ENCODE measurements at regions not wholly inside any gene's neighbourhood (a gene's known extent, or its start where the extent isn't known, plus 50 kb on each side); places are given as distances from the start of the nearest gene placed in this dataset.

GRCh38 chr14:53519137-53519536 is 366.0 kb upstream of the DDHD1 start:
- H3K4me3 ChIP-seq (ENCODE audit: low read depth, low read length, poor library complexity, severe bottlenecking): no peak overlapping the region
- no peak overlapping the region for H2AFZ ChIP-seq (ENCODE audit: low read length)
- no peaks in the 10 kb centered on the region for H4K20me1 ChIP-seq (ENCODE audit: insufficient read depth, low read length)
- TF ChIP-seq EZH2 (IDR thresholded peaks at IDR 0.05; ENCODE audit: borderline replicate concordance, low read length): no peak
- TF ChIP-seq, protein P1, sequence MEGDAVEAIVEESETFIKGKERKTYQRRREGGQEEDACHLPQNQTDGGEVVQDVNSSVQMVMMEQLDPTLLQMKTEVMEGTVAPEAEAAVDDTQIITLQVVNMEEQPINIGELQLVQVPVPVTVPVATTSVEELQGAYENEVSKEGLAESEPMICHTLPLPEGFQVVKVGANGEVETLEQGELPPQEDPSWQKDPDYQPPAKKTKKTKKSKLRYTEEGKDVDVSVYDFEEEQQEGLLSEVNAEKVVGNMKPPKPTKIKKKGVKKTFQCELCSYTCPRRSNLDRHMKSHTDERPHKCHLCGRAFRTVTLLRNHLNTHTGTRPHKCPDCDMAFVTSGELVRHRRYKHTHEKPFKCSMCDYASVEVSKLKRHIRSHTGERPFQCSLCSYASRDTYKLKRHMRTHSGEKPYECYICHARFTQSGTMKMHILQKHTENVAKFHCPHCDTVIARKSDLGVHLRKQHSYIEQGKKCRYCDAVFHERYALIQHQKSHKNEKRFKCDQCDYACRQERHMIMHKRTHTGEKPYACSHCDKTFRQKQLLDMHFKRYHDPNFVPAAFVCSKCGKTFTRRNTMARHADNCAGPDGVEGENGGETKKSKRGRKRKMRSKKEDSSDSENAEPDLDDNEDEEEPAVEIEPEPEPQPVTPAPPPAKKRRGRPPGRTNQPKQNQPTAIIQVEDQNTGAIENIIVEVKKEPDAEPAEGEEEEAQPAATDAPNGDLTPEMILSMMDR (IDR thresholded peaks at IDR 0.05; ENCODE audit: low read length): no peak
- no peak overlapping the region for H3K9ac ChIP-seq (ENCODE audit: low read length)
- H3F3A ChIP-seq (ENCODE audit: insufficient read depth, low read length): no peaks in the 10 kb centered on the region
- no peaks in the 10 kb centered on the region for H3K9me2 ChIP-seq (ENCODE audit: low read depth, low read length)
- no peaks in the 10 kb centered on the region for H3K36me3 ChIP-seq (ENCODE audit: insufficient read depth, low read length)
- H3K27me3 ChIP-seq (ENCODE audit: insufficient read depth, low read length): no peaks in the 10 kb centered on the region
- no peak overlapping the region for H3K4me2 ChIP-seq (ENCODE audit: low read length)
- no peaks in the 10 kb centered on the region for H3K79me2 ChIP-seq (ENCODE audit: insufficient read depth, low read length)
- H3K4me1 ChIP-seq (ENCODE audit: insufficient read depth, low read length, severe bottlenecking): no peaks in the 10 kb centered on the region
- no peak overlapping the region for H3K27ac ChIP-seq (ENCODE audit: low read depth, low read length, poor library complexity, severe bottlenecking)
- H3K9me3 ChIP-seq (ENCODE audit: low read length): no peaks in the 10 kb centered on the region

DNA sequence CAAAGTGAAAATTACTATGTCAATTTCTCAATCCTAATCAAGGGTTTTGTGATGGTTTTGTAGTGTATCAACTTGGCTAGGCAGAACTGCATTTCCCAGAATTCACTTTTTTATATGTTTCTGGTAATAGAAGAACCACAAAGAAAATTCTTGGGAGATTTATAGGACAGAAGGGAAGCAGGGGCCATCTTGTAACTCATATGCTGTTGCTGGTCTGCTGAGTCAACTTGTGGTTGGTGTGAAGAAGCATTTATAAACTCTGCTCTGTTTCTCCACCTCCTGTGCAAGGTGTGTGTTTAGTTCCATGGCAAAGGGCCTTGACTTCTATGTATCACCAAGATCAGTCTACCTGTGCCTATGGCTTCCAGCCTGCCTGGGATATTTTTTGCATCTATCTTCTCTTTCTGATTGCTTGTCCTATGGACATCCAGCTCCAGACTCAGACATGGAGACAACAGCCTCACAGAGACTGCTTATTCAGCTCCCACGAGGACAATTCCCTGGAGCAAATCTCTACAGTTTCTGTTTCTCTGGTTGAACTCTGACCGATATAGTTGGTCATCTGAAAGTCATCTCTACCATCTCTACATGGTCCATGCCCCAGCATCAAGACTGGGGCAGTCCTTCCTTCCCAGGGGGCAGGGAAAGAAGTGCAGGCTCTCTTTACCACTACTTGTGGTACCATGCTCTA is 364.3 kb upstream of the DDHD1 start:
- Histone ChIP-seq H4K20me1 (ENCODE audit: insufficient read depth, low read length) (no peaks in the 10 kb centered on the region), H3K4me1 (ENCODE audit: insufficient read depth, low read length, severe bottlenecking) (no peaks in the 10 kb centered on the region), H3K36me3 (ENCODE audit: insufficient read depth, low read length) (no peaks in the 10 kb centered on the region), H2AFZ (ENCODE audit: low read length) (no peak overlapping the region), H3K4me3 (ENCODE audit: low read depth, low read length, poor library complexity, severe bottlenecking) (no peak overlapping the region), H3K9me3 (ENCODE audit: low read length) (no peaks in the 10 kb centered on the region), H3K79me2 (ENCODE audit: insufficient read depth, low read length) (no peaks in the 10 kb centered on the region), H3K9ac (ENCODE audit: low read length) (no peak overlapping the region), H3K27me3 (ENCODE audit: insufficient read depth, low read length) (no peaks in the 10 kb centered on the region), H3K9me2 (ENCODE audit: low read depth, low read length) (no peaks in the 10 kb centered on the region), H3F3A (ENCODE audit: insufficient read depth, low read length) (no peaks in the 10 kb centered on the region), H3K27ac (ENCODE audit: low read depth, low read length, poor library complexity, severe bottlenecking) (no peak overlapping the region), H3K4me2 (ENCODE audit: low read length) (no peak overlapping the region)
- TF ChIP-seq, protein P1 (IDR thresholded peaks at IDR 0.05; ENCODE audit: low read length): no peak
- TF ChIP-seq EZH2 (IDR thresholded peaks at IDR 0.05; ENCODE audit: borderline replicate concordance, low read length): no peak

DNA sequence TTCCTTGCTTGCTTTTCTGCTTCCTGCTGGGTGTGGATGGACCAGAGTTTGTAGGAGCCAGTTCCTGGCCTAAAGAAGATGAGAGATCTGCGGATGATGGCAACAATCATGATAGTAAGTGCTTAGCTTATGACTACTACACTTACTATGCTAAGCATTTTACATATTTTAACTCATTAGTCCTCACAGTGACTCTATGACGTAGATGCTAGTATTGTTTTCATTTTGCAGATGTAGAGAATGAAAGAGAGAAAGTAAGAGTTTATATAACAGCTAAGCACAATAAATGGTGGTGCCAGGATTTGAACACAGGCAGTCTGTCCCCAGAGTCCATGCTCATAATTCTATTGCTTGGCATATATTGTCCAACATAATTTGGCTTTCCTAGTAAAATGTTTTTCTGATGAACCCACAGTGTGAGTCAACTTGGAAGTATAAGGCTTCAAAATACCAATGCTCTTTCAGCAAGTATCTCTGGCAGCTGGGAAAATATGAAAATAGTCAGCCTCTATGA is 363.2 kb upstream of the DDHD1 start:
- Histone ChIP-seq H3K9ac (ENCODE audit: low read length) (no peak overlapping the region), H3K79me2 (ENCODE audit: insufficient read depth, low read length) (no peaks in the 10 kb centered on the region), H3K36me3 (ENCODE audit: insufficient read depth, low read length) (no peaks in the 10 kb centered on the region), H3K9me2 (ENCODE audit: low read depth, low read length) (no peaks in the 10 kb centered on the region), H3F3A (ENCODE audit: insufficient read depth, low read length) (no peaks in the 10 kb centered on the region), H3K27ac (ENCODE audit: low read depth, low read length, poor library complexity, severe bottlenecking) (no peak overlapping the region), H3K9me3 (ENCODE audit: low read length) (no peaks in the 10 kb centered on the region), H4K20me1 (ENCODE audit: insufficient read depth, low read length) (no peaks in the 10 kb centered on the region), H3K27me3 (ENCODE audit: insufficient read depth, low read length) (no peaks in the 10 kb centered on the region), H2AFZ (ENCODE audit: low read length) (no peak overlapping the region), H3K4me3 (ENCODE audit: low read depth, low read length, poor library complexity, severe bottlenecking) (no peak overlapping the region), H3K4me2 (ENCODE audit: low read length) (no peak overlapping the region), H3K4me1 (ENCODE audit: insufficient read depth, low read length, severe bottlenecking) (no peaks in the 10 kb centered on the region)
- no peak for TF ChIP-seq EZH2 (IDR thresholded peaks at IDR 0.05; ENCODE audit: borderline replicate concordance, low read length)
- TF ChIP-seq, protein P1 (IDR thresholded peaks at IDR 0.05; ENCODE audit: low read length): no peak
